H1 (cell line): ENCODE measurements at regions not wholly inside any gene's neighbourhood (a gene's known extent, or its start where the extent isn't known, plus 50 kb on each side); places are given as distances from the start of the nearest gene placed in this dataset.

Experiments used
- CHD2 ChIP-seq: IDR thresholded peaks from 2 replicates; pipeline ENCODE4 v1.6.1; 2012; ENCODE audit warnings: low read length, improper control_type of control experiment
- JUND ChIP-seq: IDR thresholded peaks from 2 replicates; pipeline ENCODE4 v1.6.1; 2011; ENCODE audit warnings: mild to moderate bottlenecking, improper control_type of control experiment, low read length
- SP1 ChIP-seq: IDR thresholded peaks from 2 replicates; pipeline ENCODE4 v1.6.1; 2011; ENCODE audit warnings: low read depth, low read length

DNA sequence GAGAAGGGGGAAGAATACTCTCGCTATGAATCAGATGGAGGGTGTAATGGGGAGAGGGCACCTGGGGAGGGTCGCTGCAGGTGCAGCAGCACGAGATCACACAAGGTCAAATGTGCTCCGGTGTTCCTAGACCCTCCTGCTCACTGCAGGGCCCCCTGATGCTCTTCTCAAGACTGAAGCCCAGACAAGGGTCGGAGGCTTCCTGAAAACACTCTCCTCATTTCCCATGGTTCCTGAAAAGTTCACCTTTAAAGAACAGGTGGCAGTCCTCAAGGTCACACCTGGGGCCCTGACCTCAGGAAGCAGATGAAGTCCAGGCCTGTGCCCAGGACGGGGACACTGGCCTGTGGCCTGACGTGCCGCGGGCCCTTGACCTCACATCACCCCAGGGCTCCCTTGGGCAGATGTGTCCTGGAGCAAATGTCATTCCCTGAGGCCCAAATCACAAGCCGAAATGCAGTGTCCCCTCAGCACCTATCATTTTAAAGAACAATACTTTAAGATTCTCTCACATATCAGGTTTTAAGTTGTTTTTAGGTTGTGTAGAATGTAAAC is 289.8 kb downstream of the GLRX3 start (continued):
- TF ChIP-seq CHD2 (no peak), SP1 (no peak), JUND (no peak)
- TF ChIP-seq, all 59 proteins: peak for 0
